Activated B cell treated with CpG ODN at 0.5 μM for 24 hours (primary cell): ENCODE measurements at regions not wholly inside any gene's neighbourhood (a gene's known extent, or its start where the extent isn't known, plus 50 kb on each side); places are given as distances from the start of the nearest gene placed in this dataset.

Source experiments
- ATAC-seq: fragments of 200-7000 bp; cut with Tn5 transposase; one replicate; pipeline ENCODE4 v1.10.0; 2021; ENCODE audit warnings: low read depth, mild to moderate bottlenecking, moderate library complexity
- CTCF ChIA-PET: fragments of 350-600 bp; sonication (Branson Sonifier 250); formaldehyde crosslinking; loops from one replicate; lab custom pipeline; 2021; ENCODE audit warnings: antibody characterized with exemption; lab: Charles Lee
- POLR2A ChIA-PET: fragments of 350-600 bp; sonication (Branson Sonifier 250); formaldehyde crosslinking; loops from one replicate; lab custom pipeline; 2021; ENCODE audit warnings: antibody characterized with exemption; lab: Charles Lee
- DNase-seq: peaks from one replicate; pipeline ENCODE4 v3.0.0; 2022
- H3K27ac Mint-ChIP-seq: one replicate; pipeline ENCODE4 v1.8.0; 2020; ENCODE audit warnings: mixed read lengths
- H3K27me3 Mint-ChIP-seq: one replicate; pipeline ENCODE4 v1.8.0; 2021; ENCODE audit warnings: mixed read lengths
- H3K36me3 Mint-ChIP-seq: one replicate; pipeline ENCODE4 v1.8.0; 2021; ENCODE audit warnings: low read depth, mixed read lengths
- H3K4me1 Mint-ChIP-seq: one replicate; pipeline ENCODE4 v1.8.0; 2021; ENCODE audit warnings: mixed read lengths
- H3K4me3 Mint-ChIP-seq: one replicate; pipeline ENCODE4 v1.8.0; 2020; ENCODE audit warnings: mild to moderate bottlenecking, mixed read lengths
- H3K9me3 Mint-ChIP-seq: one replicate; pipeline ENCODE4 v1.8.0; 2020; ENCODE audit warnings: mixed read lengths
- CTCF ChIP-seq: fragments of 200-600 bp; IDR thresholded peaks from one replicate; pipeline ENCODE4 v1.8.0; 2022; ENCODE audit warnings: antibody characterized with exemption, mild to moderate bottlenecking
- intact Hi-C: fragments of 100-400 bp; cut with micrococcal nuclease; formaldehyde crosslinking; loops from one replicate; pipeline ENCODE4 v1.15.1; 2024

GRCh38 chr9:10921671-10922070 lies 308.9 kb upstream of the PTPRD start:
- ATAC-seq (no peak), DNase-seq (no peak)
- no peak overlapping the region for H3K4me3 Mint-ChIP-seq
- TF ChIP-seq CTCF = no peak
- POLR2A ChIA-PET = no interaction called here
- CTCF ChIA-PET = no interaction called here
- H3K36me3 Mint-ChIP-seq = no peaks in the 10 kb centered on the region
- H3K4me1 Mint-ChIP-seq = no peaks in the 10 kb centered on the region
- intact Hi-C loops = no loop called here
- H3K27ac Mint-ChIP-seq = no peak overlapping the region
- peaks cover 10% of the 10 kb centered on the region for H3K9me3 Mint-ChIP-seq
- H3K27me3 Mint-ChIP-seq = no peaks in the 10 kb centered on the region

- CTCF ChIA-PET = no interaction called here
- intact Hi-C loops = no loop called here
- POLR2A ChIA-PET = no interaction called here
- Mint-ChIP-seq H3K4me1 (no peaks in the 10 kb centered on the region), H3K9me3 (peaks cover 10% of the 10 kb centered on the region), H3K36me3 (no peaks in the 10 kb centered on the region), H3K4me3 (no peak overlapping the region), H3K27me3 (no peaks in the 10 kb centered on the region), H3K27ac (no peak overlapping the region)
- DNase-seq (no peak), ATAC-seq (no peak)
- no peak for TF ChIP-seq CTCF
Measured at GRCh38 chr9:10925896-10926295, 313.1 kb upstream of the PTPRD start.

GRCh38 chr9:10928372-10928771 lies 315.6 kb upstream of the PTPRD start:
- intact Hi-C loops = no loop called here
- no peak for ATAC-seq
- Mint-ChIP-seq H3K36me3 (no peaks in the 10 kb centered on the region), H3K4me3 (no peak overlapping the region), H3K4me1 (no peaks in the 10 kb centered on the region), H3K27ac (no peak overlapping the region), H3K27me3 (no peaks in the 10 kb centered on the region), H3K9me3 (peaks cover 8% of the 10 kb centered on the region)
- no peak for DNase-seq
- CTCF ChIA-PET = no interaction called here
- POLR2A ChIA-PET = no interaction called here
- no peak for TF ChIP-seq CTCF

- no peak for TF ChIP-seq CTCF
- Mint-ChIP-seq H3K36me3 (no peaks in the 10 kb centered on the region), H3K4me3 (no peak overlapping the region), H3K4me1 (no peaks in the 10 kb centered on the region), H3K9me3 (peaks cover 5% of the 10 kb centered on the region), H3K27ac (no peak overlapping the region), H3K27me3 (no peaks in the 10 kb centered on the region)
- ATAC-seq (no peak), DNase-seq (no peak)
- ChIA-PET POLR2A (no interaction called here), CTCF (no interaction called here)
- intact Hi-C loops = no loop called here
Measured at GRCh38 chr9:10930081-10930480, 317.3 kb upstream of the PTPRD start.

- intact Hi-C loops = no loop called here
- Mint-ChIP-seq H3K4me1 (no peaks in the 10 kb centered on the region), H3K4me3 (no peak overlapping the region), H3K27me3 (no peaks in the 10 kb centered on the region), H3K27ac (no peak overlapping the region), H3K9me3 (peaks cover 4% of the 10 kb centered on the region), H3K36me3 (no peaks in the 10 kb centered on the region)
- no peak for ATAC-seq
- TF ChIP-seq CTCF = no peak
- CTCF ChIA-PET = no interaction called here
- no peak for DNase-seq
- POLR2A ChIA-PET = no interaction called here
Measured at GRCh38 chr9:10946676-10947410, 334.0 kb upstream of the PTPRD start.
